ENCODE measurements at regions not wholly inside any gene's neighbourhood (a gene's known extent, or its start where the extent isn't known, plus 50 kb on each side); places are given as distances from the start of the nearest gene placed in this dataset.

DNA sequence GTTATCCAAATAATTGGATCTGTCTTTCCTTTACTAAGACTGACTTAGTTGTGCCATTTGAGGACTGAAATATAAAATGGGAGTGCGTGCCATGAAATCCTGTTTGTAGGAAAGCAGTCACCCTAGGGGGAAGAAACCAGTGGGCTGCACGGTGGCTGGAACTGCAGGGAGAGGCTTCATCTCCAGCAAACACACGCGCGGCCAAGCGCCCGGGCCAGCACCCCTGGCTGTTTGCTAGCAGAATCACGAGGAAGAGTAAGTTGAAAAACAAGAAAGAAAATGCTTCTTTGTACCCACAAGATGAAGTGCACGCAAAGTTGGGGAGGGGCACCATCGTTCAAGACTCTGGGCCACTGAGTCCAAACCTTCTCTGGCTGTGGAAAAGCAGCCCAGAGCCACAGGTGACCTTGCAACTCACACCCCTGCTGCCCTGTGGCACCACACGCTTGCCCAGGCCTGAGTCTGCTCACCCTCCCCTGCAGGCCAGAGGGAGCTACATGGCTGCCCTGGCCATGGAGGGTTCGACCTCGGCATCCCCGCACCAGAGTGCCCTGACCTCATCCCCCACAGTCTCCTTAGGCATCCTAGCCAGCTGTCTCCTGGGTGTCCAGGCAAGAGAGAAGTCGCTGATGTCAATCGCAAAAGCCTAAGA lies 55.2 kb downstream of the IRX2 start:
- DNase-seq (ENCODE audit: low read depth): no peak

DNA sequence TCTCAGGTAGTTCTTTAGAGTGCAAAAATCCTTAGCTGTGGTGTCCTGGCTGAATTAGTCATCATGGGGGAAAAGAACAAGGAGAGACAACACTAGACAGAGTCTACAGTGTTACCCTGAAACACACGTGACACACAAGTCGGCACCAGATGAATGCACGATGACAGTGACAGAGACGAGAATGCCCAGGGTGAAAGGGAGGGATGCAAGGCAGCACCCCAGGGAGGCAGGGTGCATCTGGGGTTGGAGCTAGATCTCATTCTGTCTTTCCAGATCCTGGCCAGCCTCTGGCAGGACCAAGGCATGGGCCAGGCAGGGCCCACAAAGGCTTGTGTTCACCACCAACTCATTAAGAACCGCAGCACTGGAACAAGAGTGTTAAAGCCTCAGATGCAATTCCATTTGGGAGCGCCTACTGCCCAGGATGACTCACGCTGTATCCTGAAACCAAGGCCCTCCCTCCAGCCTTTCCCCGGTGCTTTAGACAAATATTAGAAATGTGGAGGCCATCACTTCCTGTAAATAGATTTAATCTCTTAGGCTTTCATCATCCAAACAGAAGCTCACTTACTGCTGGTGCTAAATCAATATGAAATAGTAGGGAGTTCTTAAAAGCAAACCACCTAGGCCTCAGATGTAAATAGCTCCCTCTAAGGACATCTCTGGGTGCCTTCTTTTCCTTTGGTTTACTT lies 56.1 kb downstream of the IRX2 start:
- no peak for DNase-seq (ENCODE audit: low read depth)

DNA sequence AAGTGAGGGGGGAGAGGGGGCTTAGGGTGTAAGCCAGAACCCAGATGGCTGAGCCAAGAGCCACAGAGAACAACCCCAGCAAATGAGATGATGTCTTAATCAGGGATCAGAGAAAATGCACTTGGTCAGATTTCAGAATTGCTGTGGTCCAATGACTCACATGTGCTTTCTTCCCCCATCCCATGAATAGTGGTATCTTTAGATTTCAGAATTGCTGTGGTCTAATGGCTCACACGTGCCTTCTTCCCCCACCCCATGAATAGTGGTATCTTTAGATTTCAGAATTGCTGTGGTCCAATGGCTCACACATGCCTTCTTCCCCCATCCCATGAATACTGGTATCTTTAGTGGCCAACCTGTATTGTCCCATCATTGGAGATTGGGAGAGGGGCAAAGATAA lies 59.9 kb downstream of the IRX2 start:
- DNase-seq (ENCODE audit: low read depth): no peak

DNA sequence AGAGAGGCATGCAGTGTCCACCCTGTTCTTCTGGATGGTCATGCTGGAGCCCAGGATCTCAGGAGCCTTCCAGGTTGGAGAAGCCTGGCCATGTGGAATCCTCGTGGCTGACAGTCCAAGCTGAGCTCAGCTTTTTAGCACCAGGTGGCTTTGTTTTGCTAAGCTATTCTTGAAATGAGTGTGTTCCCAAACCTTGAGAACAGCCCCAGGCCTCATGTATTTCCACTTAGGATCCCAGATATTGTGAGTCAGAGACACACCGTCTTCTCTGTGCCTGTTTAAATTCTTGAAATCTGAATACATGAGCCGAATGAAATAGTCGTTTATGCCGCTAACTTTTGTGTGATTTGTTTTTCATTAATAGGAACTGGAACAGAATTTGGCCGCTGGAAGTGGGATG lies 61.2 kb downstream of the IRX2 start:
- no peak for DNase-seq (ENCODE audit: low read depth)

DNA sequence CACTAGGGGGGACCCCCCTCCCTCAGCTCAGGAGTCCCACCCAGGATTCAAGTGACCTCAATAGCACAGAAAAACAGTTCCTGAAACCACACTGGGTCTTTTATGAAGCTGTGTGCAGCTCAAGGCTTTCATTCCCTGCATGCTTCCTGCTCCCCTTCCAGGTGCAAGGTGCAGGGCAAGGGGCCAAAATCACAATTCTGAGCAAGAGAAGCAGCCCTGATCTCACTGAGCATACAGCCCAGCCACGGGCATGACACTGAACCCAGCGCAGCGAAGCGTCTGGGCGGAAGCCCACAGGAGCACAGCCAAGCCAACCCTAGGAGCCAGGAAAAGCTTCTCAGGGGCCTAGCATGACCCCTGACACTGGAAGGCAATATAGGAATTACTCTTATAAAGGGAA lies 62.9 kb downstream of the IRX2 start:
- DNase-seq (ENCODE audit: low read depth): no peak

DNA sequence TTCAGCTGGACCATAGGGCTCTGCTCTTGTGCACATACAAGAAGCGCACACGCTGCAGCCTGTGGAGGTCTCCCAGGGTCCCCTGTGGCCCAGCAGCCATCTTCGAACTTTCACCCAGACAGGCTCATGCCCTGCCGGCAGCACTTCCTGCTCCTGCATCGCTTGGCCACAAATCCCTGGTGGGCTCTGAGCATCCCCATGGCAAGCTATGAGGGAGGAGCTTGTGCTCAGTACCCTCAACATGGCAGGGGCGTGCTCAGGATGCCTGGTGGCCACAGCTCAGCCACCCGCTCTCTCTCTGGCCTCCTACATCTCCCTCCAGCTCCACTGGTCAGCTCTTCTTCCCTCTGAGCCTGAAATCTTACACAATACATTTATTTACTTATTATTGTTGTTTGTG lies 63.7 kb downstream of the IRX2 start:
- no peak for DNase-seq (ENCODE audit: low read depth)

DNA sequence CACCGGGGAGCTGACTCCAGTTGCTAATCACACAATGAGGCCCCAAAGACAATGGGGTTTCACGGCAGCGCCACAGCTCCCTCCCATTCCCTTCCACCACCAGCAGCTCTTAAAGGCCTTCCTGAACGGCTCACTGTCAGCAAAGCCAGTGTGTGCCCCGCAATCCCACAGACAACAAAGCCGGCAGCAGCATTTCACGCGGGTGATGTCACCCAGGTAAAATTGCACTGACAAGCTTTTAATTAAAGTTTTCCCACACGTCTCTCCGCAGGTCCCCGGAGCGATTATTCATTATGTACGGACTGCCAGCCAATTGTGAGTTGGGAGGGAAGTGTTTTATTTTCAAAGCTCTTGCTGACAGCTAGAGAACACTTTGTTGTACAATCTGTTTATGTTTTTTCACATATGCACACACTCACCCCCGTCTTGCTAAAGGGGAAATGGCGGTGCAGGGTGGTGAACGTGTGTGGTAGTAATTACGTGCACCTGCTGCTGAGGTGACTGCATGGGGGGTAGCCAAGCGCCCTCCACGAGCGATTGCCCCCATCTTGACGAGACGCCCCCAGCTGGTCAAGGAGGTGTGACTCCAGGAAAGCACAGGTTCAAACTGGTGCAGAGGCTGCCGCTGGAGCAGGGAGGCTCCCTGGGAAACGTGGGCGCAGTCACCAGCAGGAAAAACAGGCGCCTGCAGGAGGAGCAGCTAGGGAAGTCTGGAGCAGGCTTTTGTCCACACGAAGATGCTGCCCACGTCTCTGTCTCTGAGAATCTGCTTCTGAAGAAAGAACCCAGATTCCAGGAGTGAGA lies 65.0 kb downstream of the IRX2 start:
- no peak for DNase-seq (ENCODE audit: low read depth)

DNA sequence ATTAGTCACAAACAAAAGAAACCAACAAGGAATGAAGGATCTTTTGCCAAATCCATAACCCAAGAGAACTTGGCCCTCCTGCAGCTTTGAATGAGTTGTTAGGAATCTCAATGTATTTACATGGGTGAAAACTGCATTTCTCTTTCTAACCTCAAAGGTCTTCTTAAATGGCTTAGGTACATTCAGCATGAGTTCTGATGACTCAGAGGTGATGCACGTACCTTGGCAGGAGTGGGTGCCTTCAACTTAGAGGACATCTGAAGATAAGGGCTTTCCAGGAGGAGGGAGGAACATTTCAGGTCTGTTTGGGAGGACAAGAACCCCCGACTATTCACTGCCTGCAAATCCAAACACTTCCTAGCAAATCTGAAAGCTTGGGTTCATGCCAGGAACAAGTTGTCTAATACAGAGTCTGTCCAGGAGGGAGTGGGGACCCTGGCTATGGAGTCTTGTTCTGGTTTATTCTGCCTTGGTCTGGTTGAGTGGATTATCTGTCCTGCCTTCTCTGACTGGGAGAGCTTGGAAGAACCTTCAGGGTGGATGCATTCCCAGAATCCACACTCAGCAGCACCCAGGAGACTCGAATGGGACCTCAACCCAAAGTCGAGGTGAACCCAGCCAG lies 65.7 kb downstream of the IRX2 start:
- DNase-seq (ENCODE audit: low read depth): no peak

DNA sequence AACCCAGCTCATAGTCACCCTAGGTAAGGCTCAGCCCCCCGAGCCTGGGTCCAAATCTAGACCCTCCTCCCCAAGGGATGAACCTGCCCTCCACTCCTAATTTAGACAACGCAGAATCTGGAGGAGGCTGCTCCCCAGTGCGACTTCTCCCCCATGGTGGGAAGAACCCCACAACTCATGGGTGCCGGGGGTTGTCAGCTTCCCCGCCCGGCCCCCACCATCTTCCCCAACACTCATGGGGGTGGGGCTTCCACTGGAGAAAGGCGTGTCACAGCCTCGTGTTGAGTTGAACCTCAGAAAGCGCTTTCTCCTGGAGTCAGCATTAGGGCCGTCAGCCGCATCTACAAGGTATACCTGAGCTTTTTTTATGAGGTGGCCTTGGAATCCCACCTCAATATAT lies 66.9 kb downstream of the IRX2 start:
- no peak for DNase-seq (ENCODE audit: low read depth)

DNA sequence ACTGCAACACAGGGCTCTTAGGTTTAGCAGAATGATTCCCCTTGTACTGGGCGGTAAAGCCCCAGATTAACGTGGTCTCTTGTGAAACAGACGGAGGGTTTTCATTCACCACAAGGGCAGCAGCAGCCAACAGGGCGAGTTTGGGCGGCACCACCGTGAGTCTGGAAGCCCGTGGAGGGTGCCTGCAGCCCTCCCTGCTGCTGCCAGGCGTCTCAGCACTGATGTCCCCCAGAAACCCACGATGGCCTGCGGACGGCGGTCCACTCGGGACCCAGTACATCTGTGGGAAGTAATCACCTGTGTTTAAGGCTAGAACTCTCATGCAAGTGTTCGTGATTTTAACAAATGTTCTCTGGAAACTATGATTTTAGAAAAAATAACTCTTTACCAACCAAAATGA lies 67.8 kb downstream of the IRX2 start:
- DNase-seq (ENCODE audit: low read depth): no peak

DNA sequence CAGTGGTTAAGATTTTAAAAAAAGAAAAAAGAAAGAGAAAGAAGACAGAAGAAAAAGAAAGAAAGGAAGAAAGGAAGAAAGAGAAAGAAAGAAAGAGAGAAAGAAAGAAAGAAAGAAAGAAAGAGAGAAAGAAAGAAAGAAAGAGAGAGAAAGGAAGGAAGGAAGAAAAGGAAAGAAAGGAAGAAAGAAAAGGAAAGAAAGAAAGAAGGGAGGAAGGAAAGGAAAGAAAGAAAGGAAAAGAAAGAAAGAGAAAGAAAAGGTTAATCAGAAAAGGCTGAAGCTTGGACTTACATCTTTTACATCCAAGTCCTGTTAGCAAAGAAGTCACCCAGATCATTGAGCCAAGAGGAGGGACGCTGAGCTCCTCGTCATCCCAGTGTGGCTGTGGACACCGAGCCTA lies 70.0 kb downstream of the IRX2 start:
- DNase-seq (ENCODE audit: low read depth): no peak

DNA sequence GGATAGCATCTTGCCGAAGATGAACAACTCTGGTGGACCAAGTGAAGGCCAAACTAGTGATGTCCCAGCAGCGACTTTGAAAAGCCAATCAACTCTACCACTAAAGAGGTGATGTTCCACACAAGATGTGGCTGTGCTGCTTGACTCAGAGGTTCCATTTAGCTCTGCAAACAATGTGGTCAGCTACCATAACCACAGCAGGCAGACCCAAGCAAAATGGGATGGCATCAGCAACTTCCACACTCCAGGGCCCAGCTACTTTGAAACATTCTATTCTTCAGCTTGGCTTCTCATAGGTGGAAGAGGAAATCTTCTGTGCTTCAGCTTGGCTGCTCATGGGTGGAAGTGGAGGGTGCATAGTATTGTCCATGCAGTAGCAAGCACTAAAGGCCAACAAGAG lies 70.5 kb downstream of the IRX2 start:
- no peak for DNase-seq (ENCODE audit: low read depth)

DNA sequence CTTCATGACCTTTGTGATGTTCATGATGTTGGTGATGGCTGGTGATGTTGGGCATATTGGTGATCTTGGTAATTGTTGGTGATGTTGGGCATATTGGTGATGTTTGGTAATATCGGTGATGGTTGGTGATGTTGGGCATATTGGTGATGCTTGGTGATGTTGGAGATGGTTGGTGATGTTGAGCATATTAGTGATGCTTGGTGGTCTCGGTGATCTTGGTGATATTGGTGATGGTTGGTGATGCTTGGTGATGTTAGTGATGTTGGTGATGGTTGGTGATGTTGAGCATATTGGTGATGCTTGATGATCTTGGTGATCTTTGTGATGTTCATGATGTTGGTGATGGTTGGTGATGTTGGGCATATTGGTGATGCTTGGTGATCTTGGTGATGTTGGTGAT lies 73.8 kb downstream of the IRX2 start:
- no peak for DNase-seq (ENCODE audit: low read depth)

DNA sequence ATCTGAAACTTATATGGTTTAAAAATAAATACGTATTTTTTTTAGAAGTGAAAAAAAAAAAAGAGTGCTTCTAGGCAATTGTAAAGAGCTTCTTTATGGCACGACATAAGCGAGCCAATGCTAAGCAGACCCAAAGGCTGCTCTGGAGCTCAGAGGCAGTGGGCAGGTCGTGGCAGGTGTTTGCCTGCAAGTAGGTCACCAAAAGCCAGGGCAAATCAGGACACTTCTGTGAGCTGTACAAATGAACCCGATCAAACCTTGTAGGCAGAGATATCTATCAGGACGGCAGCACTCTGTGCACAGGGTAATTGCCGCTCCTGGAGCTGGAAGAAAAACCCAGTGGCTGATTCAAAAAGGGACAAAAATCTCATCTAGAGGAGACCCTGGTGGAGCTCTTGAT lies 75.9 kb downstream of the IRX2 start:
- DNase-seq (ENCODE audit: low read depth): no peak

DNA sequence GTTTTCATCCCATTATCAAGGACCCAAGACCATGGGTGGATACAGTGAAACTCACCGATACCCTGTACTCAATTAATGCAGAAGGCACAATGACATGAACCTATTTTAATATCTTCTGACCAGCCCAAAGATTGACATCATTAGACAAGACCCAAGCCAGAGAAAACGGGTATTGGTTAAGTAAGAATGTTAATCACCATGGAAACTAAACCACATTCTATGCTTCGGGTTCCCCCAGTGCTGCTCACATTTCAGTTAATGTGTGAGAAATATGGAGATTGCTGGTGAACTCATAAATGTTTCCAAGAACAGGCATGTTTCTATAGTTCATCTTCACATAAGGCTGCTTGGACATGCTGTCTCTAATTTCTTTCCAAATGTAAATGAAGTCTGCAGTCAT lies 77.0 kb downstream of the IRX2 start:
- no peak for DNase-seq (ENCODE audit: low read depth)

DNA sequence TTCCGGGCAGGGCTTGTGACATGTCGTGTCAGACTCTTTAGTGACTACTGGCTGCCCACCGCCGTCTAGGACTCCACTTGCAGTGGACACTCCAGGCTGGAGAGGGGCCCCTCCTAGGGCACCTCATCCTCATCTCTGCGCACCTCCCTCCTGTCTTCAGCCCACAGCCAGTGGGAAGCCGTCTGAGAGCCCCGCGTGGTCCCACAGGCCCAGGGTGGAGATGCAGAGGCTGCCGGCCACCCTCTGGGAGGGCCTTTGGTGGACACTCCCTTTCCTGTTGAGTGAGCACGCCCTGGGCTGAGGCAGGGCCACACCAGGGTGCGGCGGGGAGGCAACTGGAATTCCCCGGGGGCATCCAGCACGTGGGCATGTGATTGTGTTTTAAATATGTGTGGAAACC lies 80.5 kb downstream of the IRX2 start:
- DNase-seq (ENCODE audit: low read depth): no peak

DNA sequence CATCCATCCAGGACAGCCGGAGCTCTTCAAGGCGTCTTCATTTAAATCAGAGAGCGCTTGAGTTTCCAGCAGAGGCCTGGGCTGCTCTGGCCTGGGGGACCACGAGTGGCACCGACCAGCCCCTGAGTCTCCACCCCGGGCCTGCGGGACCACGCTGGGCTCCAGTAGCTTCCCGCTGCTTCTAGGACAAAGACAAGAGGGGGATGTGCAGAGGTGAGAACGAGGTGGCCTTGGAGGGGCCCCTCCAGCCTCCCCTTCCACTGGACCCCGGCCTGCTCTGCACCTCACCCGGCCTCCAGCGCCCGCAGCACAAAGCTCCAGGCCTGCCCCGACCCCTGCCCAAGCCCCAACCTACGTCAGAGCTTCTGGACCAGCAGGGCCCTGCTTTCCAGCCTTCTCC lies 81.6 kb downstream of the IRX2 start:
- DNase-seq (ENCODE audit: low read depth): no peak

DNA sequence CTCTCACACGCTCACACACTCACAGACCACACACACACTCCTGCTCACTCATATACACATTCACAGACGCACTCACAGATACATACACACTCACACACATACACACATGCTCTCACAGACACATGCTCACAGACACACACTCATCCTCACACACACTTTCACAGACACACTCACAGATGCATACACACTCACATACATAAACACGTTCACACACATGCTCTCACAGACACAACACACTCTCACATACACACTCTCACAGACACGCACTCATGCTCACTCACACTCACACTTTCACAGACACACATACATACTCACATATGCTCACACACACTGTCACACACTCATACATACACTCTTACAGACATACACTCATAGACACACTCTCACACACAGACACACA lies 82.2 kb downstream of the IRX2 start:
- no peak for DNase-seq (ENCODE audit: low read depth)

DNA sequence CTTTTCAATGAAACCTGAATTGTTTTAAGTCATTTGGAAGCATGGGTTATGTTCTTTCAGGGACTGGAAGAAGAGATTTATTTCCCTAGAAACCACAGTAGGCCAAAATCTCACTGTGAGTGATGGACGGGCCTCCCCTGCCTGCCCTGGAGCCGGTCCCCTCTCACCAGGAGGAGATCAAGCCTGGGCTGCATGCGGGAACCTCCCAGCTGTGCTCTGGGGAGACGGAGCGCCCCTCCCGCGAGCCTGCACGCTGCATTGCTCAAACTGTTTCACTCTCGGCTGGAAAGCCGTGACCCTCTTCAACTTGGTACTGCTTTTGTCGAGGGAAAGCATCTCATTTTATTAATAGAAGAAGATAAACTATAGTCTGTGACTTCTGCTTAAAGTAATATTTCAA lies 85.4 kb downstream of the IRX2 start:
- no peak for DNase-seq (ENCODE audit: low read depth)

DNA sequence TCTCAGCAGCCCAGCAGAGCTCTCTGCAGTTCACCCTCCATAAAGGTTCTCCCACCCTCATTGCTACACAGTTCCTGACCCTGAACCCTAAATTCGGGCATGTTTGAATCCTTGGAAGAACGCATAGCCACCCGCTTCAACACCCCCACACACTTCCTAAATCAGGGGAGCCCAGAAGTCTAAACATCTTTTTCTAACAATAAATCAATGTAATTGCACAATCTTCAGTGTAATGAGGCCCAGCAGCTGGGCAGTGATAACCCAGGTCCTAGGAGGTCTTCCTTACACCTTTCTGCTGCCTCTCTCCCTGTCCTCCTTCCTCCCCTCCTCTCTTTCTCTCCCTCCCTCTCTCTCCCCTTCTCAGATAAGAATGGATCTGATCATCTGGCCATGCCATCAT lies 88.0 kb downstream of the IRX2 start:
- DNase-seq (ENCODE audit: low read depth): no peak

DNA sequence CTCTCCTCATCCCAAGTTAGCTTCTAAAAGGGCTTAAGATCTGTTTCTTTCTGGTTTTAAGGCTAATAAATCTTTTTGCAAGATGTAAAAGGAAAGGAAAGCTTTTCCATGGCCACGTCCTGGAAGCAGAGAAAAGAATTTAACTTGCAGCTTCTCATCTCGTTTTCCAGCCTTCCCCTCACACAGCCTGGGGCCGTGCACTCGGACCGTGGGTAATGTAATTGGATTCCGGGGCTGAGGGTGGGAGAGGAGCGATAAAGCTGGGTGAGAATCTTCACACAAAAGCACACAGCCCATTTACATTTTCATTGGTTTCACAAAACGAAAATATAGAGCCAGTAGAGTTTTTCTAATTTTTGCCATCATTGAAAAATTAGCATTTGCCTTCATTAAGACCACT lies 91.2 kb downstream of the IRX2 start:
- no peak for DNase-seq (ENCODE audit: low read depth)

DNA sequence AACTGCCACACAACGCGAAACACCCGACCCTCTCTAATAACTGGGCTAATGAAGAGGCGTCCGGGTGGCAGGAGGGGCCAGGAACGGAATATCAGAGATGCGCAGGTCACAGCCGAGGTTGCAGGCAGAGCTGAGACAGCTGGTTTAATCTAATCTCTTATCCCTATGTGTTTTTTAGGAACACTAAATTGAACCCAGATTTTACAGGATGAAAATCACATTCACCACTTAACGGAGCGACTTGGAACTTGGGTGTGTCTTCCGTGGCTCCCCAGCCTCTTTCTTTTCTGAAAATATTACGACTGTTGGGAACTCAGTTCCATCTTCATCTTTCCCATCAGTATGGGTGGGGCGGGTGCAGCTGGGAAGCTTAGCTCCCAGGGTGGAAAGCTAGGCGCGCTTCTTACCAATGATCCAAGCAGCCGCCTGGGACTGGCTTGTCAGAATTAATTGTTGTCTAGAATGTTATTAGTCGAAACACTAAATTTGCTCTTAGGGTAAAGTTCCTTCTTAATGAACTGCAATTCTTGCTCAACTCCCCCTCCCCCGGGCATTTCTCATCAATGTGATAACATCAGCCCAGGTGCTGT lies 92.5 kb downstream of the IRX2 start:
- DNase-seq (ENCODE audit: low read depth): no peak

DNA sequence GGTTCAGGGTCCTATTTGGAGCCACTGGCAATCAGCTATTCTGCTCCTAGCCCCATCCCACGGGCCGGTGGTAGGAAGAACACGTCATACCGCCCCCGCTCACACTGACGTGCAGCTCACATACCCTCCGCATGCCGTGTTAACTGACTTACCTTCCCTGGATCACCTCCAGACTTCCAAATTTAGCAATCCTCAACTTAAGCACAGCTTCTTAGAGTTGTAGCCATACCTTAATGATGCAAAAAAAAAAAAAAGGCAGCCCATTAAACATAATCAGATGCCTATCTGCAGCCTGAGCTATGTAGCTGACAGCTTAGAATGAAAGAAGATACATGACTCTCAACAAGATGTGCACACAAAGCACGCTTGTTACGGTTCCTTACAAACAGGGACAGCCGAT lies 93.0 kb downstream of the IRX2 start:
- DNase-seq (ENCODE audit: low read depth): no peak

Data from stimulated activated CD8-positive, alpha-beta memory T cell treated with anti-CD3 and anti-CD28 coated beads, Interleukin-15, amount 100 ng/mL, for 24 hours (primary cell).